ENCODE measurements at regions not wholly inside any gene's neighbourhood (a gene's known extent, or its start where the extent isn't known, plus 50 kb on each side); places are given as distances from the start of the nearest gene placed in this dataset.

DNA sequence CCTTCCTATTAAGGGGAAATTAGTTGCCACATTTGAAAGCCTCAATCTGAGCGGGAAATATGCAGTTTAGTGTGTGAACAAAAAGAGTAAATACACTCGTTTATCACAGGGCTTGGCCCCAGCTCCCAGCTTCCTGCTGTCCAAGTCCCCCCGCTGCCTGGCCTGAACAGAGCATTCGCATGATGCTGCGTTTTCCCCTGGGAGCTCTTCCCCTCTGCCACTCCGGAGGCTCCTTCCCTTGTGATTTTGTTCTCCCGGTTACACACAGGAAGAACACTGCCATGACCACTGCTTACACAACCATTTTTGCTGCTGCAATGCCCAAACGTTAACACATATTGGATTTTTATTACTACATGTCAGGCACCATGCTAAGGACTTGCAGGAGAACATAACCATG, 120.7 kb upstream of the ADARB2 start:
- Histone ChIP-seq H3K36me3 (no peaks in the 10 kb centered on the region), H3K9me3 (peaks cover 0 to 2% of the 10 kb centered on the region in 2 donors), H3K27ac (no peak overlapping the region), H3K4me3 (no peak overlapping the region), H3K4me1 (no peaks in the 10 kb centered on the region), H3K27me3 (no peaks in the 10 kb centered on the region)
- no peak for ATAC-seq
- DNase-seq = no peak
- intact Hi-C loops (cut with DNase I) = no loop called here
- TF ChIP-seq, protein P1, sequence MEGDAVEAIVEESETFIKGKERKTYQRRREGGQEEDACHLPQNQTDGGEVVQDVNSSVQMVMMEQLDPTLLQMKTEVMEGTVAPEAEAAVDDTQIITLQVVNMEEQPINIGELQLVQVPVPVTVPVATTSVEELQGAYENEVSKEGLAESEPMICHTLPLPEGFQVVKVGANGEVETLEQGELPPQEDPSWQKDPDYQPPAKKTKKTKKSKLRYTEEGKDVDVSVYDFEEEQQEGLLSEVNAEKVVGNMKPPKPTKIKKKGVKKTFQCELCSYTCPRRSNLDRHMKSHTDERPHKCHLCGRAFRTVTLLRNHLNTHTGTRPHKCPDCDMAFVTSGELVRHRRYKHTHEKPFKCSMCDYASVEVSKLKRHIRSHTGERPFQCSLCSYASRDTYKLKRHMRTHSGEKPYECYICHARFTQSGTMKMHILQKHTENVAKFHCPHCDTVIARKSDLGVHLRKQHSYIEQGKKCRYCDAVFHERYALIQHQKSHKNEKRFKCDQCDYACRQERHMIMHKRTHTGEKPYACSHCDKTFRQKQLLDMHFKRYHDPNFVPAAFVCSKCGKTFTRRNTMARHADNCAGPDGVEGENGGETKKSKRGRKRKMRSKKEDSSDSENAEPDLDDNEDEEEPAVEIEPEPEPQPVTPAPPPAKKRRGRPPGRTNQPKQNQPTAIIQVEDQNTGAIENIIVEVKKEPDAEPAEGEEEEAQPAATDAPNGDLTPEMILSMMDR (IDR thresholded peaks at IDR 0.05) = no peak

DNA sequence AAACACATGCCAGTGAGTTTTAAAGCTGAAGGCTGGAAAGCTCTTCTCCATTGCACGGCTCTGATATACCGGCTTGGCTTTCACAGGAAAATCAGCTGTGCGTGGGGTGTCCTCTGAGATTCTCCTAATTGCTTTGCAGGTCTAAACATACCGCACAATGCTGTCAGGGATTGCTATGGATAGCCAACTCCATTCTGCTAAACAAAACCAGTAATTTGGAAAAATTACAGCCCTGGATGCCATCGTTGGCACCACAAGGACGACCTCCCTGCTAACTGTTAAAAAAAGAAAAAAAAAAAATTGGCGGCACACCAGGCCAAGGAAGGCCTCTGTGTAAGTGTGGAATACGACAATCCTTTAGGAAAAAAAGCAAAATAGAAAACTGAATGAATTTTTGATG, 118.6 kb upstream of the ADARB2 start:
- H3K27me3 ChIP-seq = no peaks in the 10 kb centered on the region
- DNase-seq (no peak), ATAC-seq (no peak)
- H3K36me3 ChIP-seq = no peaks in the 10 kb centered on the region
- TF ChIP-seq, protein P1 (IDR thresholded peaks at IDR 0.05) = no peak
- intact Hi-C loops (cut with DNase I) = no loop called here
- no peak overlapping the region for H3K4me3 ChIP-seq
- no peaks in the 10 kb centered on the region for H3K9me3 ChIP-seq
- H3K27ac ChIP-seq = no peak overlapping the region
- no peaks in the 10 kb centered on the region for H3K4me1 ChIP-seq

DNA sequence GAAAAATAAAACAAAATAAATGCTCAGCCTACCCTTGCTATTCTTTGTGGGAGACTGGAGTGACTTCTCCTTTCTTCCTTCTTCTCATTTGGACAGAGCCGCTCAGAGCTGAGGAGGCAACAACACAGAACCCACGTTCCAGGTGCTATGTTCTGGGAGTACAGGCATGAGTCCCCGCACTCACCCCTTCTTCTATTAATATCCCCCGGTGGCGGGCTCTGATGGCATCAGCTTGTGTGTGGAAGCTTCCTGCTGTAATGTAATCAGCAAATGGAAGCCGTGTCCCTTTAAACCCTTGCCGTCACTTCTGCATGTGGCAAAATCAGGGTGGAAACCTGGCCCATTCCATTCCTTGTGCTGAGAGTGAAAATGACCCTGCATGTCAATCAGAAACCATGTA, 116.9 kb upstream of the ADARB2 start:
- Histone ChIP-seq H3K27ac (no peak overlapping the region), H3K36me3 (no peaks in the 10 kb centered on the region), H3K9me3 (peaks cover 0 to 3% of the 10 kb centered on the region in 2 donors), H3K4me3 (no peak overlapping the region), H3K4me1 (no peaks in the 10 kb centered on the region), H3K27me3 (no peaks in the 10 kb centered on the region)
- intact Hi-C loops (cut with DNase I) = no loop called here
- DNase-seq (no peak), ATAC-seq (no peak)
- TF ChIP-seq, protein P1 (IDR thresholded peaks at IDR 0.05) = no peak

DNA sequence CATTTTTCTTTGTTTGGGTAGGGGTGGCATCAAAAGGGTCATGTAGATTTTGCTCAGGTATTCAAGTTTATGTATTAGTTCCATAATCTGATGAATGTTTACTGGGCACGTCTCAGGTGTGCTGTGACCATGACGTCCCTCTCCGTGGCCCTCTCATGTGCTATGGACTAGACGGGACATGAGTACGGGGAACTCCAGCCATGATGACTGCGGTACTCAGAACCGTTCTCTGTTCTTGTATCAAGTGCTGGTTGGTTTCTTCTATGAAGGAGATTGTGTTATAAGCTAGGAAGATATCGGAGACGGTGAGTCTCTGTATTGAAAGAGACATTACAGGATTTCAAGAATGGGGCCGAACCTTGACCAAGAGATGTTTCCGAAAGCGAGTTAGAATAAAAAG, 116.5 kb upstream of the ADARB2 start:
- Histone ChIP-seq H3K27me3 (no peaks in the 10 kb centered on the region), H3K4me1 (no peaks in the 10 kb centered on the region), H3K4me3 (no peak overlapping the region), H3K27ac (no peak overlapping the region), H3K9me3 (peaks cover 0 to 3% of the 10 kb centered on the region in 2 donors), H3K36me3 (no peaks in the 10 kb centered on the region)
- intact Hi-C loops (cut with DNase I) = no loop called here
- DNase-seq (no peak), ATAC-seq (no peak)
- TF ChIP-seq, protein P1 (IDR thresholded peaks at IDR 0.05) = no peak

DNA sequence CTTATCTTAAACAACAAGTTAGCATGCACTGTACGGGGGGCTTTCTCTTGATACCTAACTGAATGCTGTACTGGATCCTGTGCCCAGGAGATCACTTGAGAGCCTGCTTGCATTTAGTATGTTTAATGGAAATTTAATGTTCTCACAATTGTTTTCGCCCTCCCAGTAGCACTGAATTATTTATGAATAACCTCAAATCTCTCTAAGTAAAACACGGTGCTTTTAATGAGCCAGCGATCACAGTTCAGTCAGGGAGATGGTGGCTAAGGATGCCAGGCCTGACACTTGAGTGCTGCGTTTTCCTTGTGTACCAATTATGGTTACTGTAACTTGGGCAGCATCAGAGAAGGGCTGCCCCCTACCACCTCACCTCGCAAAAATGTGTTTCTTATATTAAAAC, 115.5 kb upstream of the ADARB2 start:
- Histone ChIP-seq H3K27me3 (no peaks in the 10 kb centered on the region), H3K27ac (no peak overlapping the region), H3K9me3 (peaks cover 0 to 3% of the 10 kb centered on the region in 2 donors), H3K36me3 (no peaks in the 10 kb centered on the region), H3K4me3 (no peak overlapping the region), H3K4me1 (no peaks in the 10 kb centered on the region)
- ATAC-seq (no peak), DNase-seq (no peak)
- TF ChIP-seq, protein P1 (IDR thresholded peaks at IDR 0.05) = no peak
- intact Hi-C loops (cut with DNase I) = no loop called here
